Smooth muscle cell (in vitro differentiated cells): ENCODE measurements at regions not wholly inside any gene's neighbourhood (a gene's known extent, or its start where the extent isn't known, plus 50 kb on each side); places are given as distances from the start of the nearest gene placed in this dataset.

Experiments used
- DNase-seq: peaks from one replicate; lab custom pipeline; 2025; ENCODE audit not compliant: unreplicated experiment; lab: John Stamatoyannopoulos, UW
- H2AFZ ChIP-seq: fragments of 200-600 bp; sonication (generic); 2 replicates; pipeline ENCODE4 v1.6.0; 2016; ENCODE audit warnings: antibody characterized with exemption, low read depth, mild to moderate bottlenecking
- H3F3A ChIP-seq: fragments of 200-600 bp; sonication (generic); 2 replicates; pipeline ENCODE4 v1.6.0; 2017; ENCODE audit warnings: antibody characterized with exemption, low read depth
- H3K27ac ChIP-seq: fragments of 200-600 bp; sonication (generic); 2 replicates; pipeline ENCODE4 v1.5.1; 2016; ENCODE audit warnings: low read depth, mild to moderate bottlenecking
- H3K27me3 ChIP-seq: fragments of 200-600 bp; sonication (generic); 2 replicates; pipeline ENCODE4 v1.6.1; 2016; ENCODE audit warnings: low read depth, mild to moderate bottlenecking
- H3K36me3 ChIP-seq: fragments of 200-600 bp; sonication (generic); 2 replicates; pipeline ENCODE4 v1.5.1; 2016; ENCODE audit warnings: low read depth
- H3K4me1 ChIP-seq: fragments of 200-600 bp; sonication (generic); 2 replicates; pipeline ENCODE4 v1.5.1; 2016; ENCODE audit warnings: low read depth
- H3K4me2 ChIP-seq: fragments of 200-600 bp; sonication (generic); 2 replicates; pipeline ENCODE4 v1.6.0; 2016; ENCODE audit warnings: mild to moderate bottlenecking
- H3K4me3 ChIP-seq: fragments of 200-600 bp; sonication (generic); 2 replicates; pipeline ENCODE4 v1.5.1; 2016; ENCODE audit warnings: mild to moderate bottlenecking
- H3K79me2 ChIP-seq: fragments of 200-600 bp; sonication (generic); 2 replicates; pipeline ENCODE4 v1.6.0; 2016; ENCODE audit warnings: low read depth, mild to moderate bottlenecking
- H3K9ac ChIP-seq: fragments of 200-600 bp; sonication (generic); 2 replicates; pipeline ENCODE4 v1.6.0; 2016; ENCODE audit warnings: low read depth
- H3K9me3 ChIP-seq: fragments of 200-600 bp; sonication (generic); replicated peaks from 2 replicates; pipeline ENCODE4 v1.5.1; 2016; ENCODE audit warnings: low read depth
- H4K20me1 ChIP-seq: fragments of 200-600 bp; sonication (generic); 2 replicates; pipeline ENCODE4 v1.6.0; 2016; ENCODE audit warnings: low read depth
- CTCF ChIP-seq: fragments of 200-600 bp; sonication (generic); IDR thresholded peaks from 2 replicates; pipeline ENCODE4 v1.5.1; 2017; ENCODE audit warnings: borderline replicate concordance, mild to moderate bottlenecking, antibody characterized with exemption; ENCODE audit not compliant: insufficient read depth, poor library complexity, severe bottlenecking
- WGBS: methylation state at CpG from one replicate; pipeline ENCODE4 v1.1.7; 2016; ENCODE audit warnings: low lambda C conversion rate; 5-methylcytosine and 5-hydroxymethylcytosine counted together

- Histone ChIP-seq H3K36me3 (no peaks in the 10 kb centered on the region), H4K20me1 (no peaks in the 10 kb centered on the region), H3K4me3 (no peak overlapping the region), H3K27me3 (no peaks in the 10 kb centered on the region), H3K79me2 (no peaks in the 10 kb centered on the region), H3K4me2 (no peak overlapping the region), H3K27ac (no peak overlapping the region), H3K4me1 (no peaks in the 10 kb centered on the region), H3F3A (no peaks in the 10 kb centered on the region), H2AFZ (no peak overlapping the region), H3K9ac (no peak overlapping the region), H3K9me3 (no peaks in the 10 kb centered on the region)
- WGBS: 33% methylated on average over 2 of the region's 2 CpGs
- TF ChIP-seq CTCF: no peak
- no peak for DNase-seq
Measured at GRCh38 chrX:49748211-49748956, 52.6 kb upstream of the PAGE1 start.

DNA sequence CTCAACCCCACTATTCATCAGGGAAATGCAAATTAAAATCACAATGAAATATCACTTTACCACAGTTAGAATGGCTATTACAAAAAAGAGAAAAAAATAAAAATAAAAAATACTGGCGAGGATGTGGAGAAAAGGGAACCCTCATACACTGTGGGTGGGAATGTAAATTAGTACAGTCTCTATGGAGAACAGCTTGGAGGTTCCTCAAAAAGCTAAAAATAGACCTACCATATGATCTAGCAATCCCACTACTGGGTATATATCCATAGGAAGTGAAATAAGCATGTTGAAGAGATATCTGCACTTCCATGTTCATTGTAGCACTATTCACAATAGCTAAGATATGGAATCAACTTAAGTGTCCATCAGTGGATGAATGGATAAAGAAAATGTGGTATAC, 50.5 kb upstream of the PAGE1 start:
- no peak for TF ChIP-seq CTCF

More for the DNA sequence above, 50.5 kb upstream of the PAGE1 start:
- Histone ChIP-seq H3K9ac (no peak overlapping the region), H3K4me1 (no peaks in the 10 kb centered on the region), H4K20me1 (no peaks in the 10 kb centered on the region), H3K9me3 (no peaks in the 10 kb centered on the region), H3F3A (no peaks in the 10 kb centered on the region), H2AFZ (no peak overlapping the region), H3K79me2 (no peaks in the 10 kb centered on the region), H3K4me3 (no peak overlapping the region), H3K36me3 (no peaks in the 10 kb centered on the region), H3K27ac (no peak overlapping the region), H3K4me2 (no peak overlapping the region), H3K27me3 (no peaks in the 10 kb centered on the region)
- WGBS: 64% methylated on average over 1 of the region's 1 CpG
- DNase-seq: no peak
